ENCODE measurements at regions not wholly inside any gene's neighbourhood (a gene's known extent, or its start where the extent isn't known, plus 50 kb on each side); places are given as distances from the start of the nearest gene placed in this dataset.
"Not testable (repeated sequence)": the region's sequence is repeated elsewhere in the genome, so short reads cannot be mapped to it uniquely, and the experiment has no call there.

DNA sequence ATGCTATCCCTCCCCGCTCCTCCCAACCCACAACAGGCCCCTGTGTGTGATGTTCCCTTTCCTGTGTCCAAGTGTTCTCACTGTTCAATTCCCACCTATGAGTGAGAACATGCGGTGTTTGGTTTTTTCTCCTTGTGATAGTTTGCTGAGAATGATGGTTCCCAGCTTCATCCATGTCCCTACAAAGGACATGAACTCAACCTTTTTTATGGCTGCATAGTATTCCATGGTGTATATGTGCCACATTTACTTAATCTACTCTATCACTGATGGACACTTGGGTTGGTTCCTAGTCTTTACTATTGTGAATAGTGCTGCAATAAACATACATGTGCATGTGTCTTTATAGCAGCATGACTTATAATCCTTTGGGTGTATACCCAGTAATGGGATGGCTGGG lies 126.6 kb upstream of the HMGN3 start:
- TF ChIP-seq POLR2AphosphoS5, POLR2A, TAF1 (IDR thresholded peaks at IDR 0.05; ENCODE audit: low read depth, low read length): not testable (repeated sequence)
